ENCODE measurements at regions not wholly inside any gene's neighbourhood (a gene's known extent, or its start where the extent isn't known, plus 50 kb on each side); places are given as distances from the start of the nearest gene placed in this dataset.

DNA sequence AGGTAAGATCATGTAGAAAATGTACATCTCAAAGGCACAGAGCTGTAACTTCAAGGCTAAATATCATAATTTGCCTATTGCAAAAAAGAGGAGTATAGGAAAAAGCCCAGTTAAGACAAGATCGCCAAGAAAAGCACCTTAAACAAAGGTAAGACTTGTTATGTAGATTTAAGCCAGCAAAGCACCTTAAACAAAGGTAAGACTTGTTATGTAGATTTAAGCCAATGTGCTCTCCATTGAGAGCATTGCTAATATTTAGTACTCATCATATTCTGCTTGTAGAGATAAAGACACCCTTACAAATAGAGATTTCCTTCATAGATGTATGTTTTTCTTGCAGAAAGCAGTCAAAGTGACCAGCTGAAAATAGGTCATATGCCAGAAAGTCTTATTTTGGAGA lies 115.8 kb downstream of the ADAM29 start:
- no peak for TF ChIP-seq MEIS1 (CRISPR knock-in tag; IDR thresholded peaks at IDR 0.05; ENCODE audit: borderline replicate concordance)
- TF ChIP-seq, protein P1, sequence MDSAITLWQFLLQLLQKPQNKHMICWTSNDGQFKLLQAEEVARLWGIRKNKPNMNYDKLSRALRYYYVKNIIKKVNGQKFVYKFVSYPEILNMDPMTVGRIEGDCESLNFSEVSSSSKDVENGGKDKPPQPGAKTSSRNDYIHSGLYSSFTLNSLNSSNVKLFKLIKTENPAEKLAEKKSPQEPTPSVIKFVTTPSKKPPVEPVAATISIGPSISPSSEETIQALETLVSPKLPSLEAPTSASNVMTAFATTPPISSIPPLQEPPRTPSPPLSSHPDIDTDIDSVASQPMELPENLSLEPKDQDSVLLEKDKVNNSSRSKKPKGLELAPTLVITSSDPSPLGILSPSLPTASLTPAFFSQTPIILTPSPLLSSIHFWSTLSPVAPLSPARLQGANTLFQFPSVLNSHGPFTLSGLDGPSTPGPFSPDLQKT (IDR thresholded peaks at IDR 0.05; ENCODE audit: borderline replicate concordance, low read depth, low read length), result no peak
- TF ChIP-seq, protein P2, sequence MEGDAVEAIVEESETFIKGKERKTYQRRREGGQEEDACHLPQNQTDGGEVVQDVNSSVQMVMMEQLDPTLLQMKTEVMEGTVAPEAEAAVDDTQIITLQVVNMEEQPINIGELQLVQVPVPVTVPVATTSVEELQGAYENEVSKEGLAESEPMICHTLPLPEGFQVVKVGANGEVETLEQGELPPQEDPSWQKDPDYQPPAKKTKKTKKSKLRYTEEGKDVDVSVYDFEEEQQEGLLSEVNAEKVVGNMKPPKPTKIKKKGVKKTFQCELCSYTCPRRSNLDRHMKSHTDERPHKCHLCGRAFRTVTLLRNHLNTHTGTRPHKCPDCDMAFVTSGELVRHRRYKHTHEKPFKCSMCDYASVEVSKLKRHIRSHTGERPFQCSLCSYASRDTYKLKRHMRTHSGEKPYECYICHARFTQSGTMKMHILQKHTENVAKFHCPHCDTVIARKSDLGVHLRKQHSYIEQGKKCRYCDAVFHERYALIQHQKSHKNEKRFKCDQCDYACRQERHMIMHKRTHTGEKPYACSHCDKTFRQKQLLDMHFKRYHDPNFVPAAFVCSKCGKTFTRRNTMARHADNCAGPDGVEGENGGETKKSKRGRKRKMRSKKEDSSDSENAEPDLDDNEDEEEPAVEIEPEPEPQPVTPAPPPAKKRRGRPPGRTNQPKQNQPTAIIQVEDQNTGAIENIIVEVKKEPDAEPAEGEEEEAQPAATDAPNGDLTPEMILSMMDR (tag by site-specific recombination; IDR thresholded peaks at IDR 0.05), result no peak
- TF ChIP-seq, protein P3, sequence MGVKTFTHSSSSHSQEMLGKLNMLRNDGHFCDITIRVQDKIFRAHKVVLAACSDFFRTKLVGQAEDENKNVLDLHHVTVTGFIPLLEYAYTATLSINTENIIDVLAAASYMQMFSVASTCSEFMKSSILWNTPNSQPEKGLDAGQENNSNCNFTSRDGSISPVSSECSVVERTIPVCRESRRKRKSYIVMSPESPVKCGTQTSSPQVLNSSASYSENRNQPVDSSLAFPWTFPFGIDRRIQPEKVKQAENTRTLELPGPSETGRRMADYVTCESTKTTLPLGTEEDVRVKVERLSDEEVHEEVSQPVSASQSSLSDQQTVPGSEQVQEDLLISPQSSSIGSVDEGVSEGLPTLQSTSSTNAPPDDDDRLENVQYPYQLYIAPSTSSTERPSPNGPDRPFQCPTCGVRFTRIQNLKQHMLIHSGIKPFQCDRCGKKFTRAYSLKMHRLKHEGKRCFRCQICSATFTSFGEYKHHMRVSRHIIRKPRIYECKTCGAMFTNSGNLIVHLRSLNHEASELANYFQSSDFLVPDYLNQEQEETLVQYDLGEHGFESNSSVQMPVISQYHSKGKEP (tag by site-specific recombination; IDR thresholded peaks at IDR 0.05), result no peak
- TF ChIP-seq, protein P4, sequence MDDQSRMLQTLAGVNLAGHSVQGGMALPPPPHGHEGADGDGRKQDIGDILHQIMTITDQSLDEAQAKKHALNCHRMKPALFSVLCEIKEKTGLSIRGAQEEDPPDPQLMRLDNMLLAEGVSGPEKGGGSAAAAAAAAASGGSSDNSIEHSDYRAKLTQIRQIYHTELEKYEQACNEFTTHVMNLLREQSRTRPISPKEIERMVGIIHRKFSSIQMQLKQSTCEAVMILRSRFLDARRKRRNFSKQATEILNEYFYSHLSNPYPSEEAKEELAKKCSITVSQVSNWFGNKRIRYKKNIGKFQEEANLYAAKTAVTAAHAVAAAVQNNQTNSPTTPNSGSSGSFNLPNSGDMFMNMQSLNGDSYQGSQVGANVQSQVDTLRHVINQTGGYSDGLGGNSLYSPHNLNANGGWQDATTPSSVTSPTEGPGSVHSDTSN (CRISPR knock-in tag; IDR thresholded peaks at IDR 0.05), result no peak
- TF ChIP-seq BCL11A (tag by site-specific recombination; IDR thresholded peaks at IDR 0.05; ENCODE audit: low read depth), result no peak
- TF ChIP-seq SP2 (tag by site-specific recombination; IDR thresholded peaks at IDR 0.05), result no peak
- no peak for TF ChIP-seq ZNF211 (tag by site-specific recombination; IDR thresholded peaks at IDR 0.05; ENCODE audit: low read depth)

All from HEK293 (cell line).